ENCODE measurements at regions not wholly inside any gene's neighbourhood (a gene's known extent, or its start where the extent isn't known, plus 50 kb on each side); places are given as distances from the start of the nearest gene placed in this dataset.
"Not testable (repeated sequence)": the region's sequence is repeated elsewhere in the genome, so short reads cannot be mapped to it uniquely, and the experiment has no call there.

DNA sequence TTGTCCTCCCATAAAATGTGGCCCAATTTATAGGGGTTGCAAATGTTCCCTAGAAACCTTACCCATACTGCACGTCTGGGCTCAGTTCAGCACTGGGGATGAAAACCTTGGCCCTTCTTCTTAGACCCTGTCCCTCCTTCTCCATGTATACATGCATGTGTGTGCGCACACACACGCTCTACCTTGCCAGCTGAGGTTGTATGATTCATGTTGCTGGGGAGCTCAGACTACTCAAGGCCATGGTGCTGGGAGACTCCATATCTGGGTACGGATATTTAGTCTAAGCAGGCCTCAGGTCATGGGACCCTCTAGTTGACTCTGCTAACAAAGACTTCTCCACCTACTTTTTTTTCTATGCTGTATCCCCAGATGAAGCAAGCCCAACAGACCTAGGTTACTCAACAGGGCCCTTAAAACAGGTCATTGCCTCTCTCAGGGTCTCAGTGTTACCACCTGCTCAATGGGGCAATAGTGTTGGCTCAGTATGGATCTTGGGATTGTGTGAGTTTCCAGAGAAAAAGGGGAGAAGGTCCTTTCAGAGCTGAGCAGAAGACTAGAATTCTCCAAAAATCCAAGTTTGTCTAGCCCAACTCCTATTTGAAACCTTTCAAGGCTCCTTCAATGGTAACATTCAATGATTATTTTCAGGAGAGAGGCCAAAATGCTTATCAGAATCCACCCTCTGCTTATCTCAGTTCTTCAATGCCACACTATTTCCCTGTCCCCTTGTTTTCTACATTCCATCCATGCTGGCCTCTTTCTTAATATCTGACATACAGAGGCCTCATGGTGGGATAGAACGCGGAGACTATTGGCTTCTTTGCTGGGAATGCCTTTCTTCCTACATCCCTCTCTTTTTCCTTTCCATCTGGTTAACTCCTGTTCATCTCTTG is 123.6 kb upstream of the PITX1 start:
- no peak for DNase-seq (ENCODE audit: low spot score)

DNA sequence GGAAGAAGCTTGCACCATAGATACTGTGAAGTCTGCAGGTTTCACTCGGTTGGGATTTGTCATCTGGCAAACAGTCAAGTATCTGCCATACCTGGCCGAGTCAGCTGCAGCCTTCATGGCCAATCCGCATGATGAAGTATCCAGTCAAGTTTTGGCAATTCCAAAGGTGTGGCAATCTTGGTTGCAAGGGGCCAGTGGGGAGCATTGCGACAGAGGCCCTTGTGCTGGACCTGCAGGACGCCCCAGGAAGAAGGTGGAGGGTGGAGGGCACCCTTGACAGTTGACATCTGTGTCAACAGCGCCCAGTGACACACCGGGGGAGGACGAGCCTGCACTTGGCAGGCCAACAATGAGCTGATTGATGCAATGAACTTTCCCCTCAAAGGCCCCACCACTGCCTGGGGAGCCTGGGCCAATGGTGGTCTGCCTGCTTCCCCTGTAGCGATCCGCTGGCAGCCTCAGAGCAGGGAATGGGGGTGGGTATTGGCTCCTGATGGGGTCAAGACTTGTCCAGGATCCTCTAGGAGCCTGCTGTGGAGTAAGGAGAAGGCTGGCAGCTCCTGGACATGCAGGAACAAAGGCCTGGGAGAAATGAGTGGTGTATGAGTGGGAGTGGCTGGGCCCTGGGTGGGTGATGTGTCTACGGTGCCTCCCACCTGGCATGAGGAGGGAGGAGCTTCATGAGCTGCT is 122.8 kb upstream of the PITX1 start:
- DNase-seq (ENCODE audit: low spot score) = no peak

DNA sequence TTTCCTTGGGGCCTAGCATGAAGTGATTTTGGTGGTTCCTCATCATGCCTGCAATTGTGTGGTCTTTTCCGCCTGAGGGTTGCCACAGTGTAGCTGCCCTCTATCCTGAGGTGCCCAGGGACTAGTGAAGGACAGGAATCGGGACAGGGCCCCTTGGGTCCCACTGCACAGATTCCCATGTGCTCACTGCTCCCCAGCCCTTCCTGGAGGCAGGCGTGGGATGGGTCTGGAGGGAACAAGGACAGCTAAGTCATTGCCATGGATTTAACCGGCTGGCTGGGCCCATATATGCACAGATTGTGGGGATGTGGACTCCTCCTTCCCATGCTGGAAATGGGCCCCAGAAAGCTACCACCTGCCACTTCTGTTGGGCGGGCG is 122.3 kb upstream of the PITX1 start:
- DNase-seq (ENCODE audit: low spot score) = no peak

DNA sequence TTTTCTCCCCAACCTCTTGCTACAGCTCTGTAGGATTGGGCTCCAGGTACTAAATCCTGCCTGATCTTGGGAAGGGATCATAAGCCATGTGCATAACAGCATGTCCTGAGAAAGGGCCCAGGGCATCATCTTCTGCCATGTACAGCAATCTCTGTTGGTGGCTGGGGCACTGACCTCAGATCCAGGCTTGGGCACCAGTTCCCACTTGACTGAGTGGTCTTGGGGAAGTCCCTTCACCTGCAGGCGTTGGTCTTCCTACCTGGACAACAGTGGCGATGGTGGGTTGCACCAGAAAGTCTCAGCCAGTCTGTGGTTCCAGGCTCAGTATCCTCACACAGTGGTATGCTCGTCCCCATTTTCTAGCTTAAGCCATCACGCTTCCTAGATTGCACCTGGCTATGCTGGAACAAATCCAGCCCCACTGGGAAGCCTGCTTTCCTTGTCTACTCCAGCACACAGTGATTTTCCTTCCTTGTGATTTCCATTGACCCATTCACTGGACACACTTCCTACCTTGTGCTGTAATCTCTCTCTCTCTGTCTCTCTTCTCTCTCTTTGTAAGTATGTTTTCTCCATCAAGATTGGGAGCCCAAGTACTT is 121.7 kb upstream of the PITX1 start:
- DNase-seq (ENCODE audit: low spot score) = no peak

DNA sequence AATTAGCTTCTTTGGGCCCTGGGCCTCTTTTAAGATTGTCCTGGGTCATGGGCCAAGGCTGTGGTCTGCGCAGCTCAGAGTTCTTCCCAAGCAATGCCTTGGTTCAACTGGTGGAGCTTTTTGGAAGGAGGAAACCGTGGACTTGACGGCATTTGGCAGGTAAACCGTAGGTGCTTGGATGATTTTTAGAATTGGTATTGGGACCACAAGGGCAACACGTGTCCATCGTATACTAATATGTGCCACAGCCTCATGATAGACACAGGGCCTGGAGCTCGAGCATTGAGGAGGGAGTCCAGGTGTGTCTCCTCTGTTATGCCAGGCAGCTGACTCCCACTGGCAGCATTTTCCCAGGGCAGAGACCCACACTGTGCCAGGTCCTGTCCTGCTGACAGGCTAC is 120.9 kb upstream of the PITX1 start:
- no peak for DNase-seq (ENCODE audit: low spot score)

DNA sequence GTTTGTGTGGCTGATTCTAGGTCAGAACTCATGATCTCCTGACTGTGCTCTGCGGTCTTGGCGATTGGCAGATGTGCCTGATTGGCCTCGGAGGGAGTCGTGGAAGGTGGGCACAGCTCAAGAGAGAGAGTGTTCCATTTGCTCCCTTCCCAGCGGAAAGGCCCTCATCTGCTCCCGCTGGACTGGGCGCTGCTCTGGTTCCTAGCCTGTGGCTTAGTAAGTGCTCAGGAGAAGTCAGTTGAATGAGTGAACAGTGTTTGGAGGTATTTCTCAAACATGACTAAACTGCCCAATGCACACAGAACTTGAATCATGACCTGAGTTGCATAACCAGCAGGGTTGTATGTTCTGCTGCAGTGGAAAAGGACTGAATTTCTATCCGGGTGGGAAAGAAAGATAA is 120.2 kb upstream of the PITX1 start:
- no peak for DNase-seq (ENCODE audit: low spot score)

DNA sequence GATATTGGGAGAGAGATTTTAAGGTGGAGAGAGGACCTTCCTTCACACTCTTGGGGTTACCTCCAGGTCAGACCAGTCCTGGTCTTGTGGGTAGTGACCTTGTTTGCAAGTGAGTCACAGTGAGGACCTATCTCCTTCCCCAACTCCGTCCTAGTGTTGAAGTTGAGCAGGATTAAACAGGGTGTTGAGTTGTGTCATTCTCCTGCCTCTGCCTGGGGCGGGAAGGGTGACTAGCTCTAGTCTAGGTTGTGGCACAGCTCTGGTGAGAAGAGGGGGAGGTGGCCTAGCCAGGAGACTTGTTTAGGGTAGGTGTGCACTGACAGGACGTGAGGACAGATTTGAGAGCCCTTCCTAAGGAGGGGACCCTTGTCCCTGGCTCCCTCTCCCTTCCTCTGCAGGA is 119.6 kb upstream of the PITX1 start:
- DNase-seq (ENCODE audit: low spot score) = no peak

DNA sequence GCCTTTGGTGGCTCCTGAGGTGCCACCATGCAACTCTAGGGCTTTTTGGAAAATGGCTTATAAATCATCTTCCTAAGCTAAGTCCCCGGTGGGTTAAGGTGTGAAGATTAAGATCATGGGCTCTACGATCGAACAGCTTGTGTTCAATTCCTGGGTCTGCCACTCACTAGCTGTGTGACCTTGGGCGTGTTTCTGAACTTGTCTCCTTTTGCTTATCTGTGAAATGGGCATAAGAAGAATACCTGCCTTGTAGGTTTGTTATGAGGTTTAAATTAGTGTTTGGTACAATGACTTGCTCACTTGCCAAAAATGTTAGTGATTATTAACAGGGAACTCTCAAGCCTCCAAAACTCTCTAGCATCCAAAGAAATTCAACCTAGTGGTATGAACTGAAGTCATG is 119.2 kb upstream of the PITX1 start:
- no peak for DNase-seq (ENCODE audit: low spot score)

DNA sequence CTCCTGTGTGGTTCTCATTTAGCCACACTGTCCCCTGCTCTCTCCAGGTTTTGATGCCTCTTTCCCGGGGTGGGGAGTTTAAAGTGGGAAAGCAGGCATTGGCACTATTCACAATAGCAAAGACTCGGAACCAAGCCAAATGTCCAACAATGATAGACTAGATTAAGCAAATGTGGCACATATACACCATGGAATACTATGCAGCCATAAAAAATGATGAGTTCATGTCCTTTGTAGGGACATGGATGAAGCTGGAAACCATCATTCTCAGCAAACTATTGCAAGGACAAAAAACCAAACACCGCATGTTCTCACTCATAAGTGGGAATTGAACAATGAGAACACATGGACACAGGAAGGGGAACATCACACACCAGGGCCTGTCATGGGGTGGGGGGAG is 117.6 kb upstream of the PITX1 start:
- not testable (repeated sequence) for DNase-seq (ENCODE audit: low spot score)

DNA sequence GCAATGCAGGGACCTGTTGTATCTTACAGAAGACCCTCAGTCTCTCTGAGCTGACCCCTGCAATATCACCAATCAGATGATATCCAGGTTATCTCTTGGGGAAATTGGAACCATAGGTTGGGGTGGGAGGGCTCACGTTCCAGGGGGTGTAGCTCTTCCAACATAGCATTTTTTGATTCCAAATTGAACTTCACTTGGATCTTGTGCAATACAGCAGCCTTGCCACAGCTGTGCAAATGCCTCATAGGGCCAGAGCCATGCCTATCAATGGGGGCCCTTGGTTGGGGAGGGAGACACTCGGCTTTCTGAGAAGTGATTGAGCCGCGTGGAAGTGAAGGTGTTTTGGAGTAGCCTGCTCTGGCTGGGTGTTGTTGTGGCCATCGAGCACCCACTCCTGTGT is 117.2 kb upstream of the PITX1 start:
- no peak for DNase-seq (ENCODE audit: low spot score)

DNA sequence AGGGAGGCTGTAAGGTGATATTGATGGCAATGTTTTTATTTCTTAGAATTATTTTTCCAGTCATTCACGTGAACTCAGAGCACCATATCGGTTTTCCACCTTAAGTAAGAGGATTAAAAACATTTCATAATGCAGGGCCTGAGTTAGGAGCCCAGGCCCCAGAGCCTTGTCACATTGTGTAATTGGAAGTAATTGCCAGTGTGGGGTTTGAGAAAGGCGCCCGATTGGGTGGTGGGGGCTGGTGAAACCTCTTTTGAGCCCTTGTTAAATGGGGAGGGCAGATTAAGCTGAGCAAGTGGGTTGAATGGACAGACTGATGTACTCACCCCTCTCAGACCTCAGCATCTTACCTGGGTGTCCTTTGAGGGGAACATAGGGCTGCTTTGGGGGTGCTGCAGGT is 116.7 kb upstream of the PITX1 start:
- peak; percentile 80 for DNase-seq (ENCODE audit: low spot score)

DNA sequence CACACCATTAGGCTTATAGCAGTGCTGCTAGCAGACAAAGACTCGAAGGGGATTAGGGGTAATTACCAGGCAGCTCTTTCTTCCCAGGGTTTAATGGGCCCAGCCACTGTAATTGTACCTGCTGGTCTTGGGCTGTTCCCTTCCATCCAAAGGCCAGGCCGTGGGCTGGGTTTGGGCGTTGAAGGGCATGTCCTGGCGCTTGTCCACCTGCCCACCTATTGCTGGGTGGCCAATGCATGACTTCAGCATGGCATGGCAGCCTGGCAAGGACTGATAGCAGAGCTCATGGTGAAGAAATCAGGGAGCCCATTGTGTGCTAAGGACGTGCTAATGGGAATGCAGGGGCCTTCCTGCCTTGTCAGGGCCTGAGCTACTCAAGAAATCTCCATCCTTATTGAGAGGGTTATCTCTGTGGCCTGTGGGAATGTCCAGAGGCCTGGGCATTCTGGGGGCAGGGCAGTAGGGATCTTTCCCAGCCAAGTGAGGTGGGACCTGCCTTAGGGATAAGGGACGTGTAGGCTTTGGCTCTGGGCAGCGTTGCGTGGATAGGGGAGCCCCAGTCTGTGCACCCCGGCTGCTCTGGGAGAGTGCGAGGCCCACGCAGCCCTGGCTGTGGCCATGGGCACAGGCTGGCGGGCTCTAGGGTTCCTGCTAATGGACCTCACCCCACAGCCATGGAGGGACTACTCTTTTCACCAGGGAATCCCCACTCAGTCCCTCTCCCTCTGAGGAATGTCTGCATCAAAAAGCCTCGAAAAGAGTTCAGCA is 116.1 kb upstream of the PITX1 start:
- DNase-seq (ENCODE audit: low spot score) = peak; percentile 74

DNA sequence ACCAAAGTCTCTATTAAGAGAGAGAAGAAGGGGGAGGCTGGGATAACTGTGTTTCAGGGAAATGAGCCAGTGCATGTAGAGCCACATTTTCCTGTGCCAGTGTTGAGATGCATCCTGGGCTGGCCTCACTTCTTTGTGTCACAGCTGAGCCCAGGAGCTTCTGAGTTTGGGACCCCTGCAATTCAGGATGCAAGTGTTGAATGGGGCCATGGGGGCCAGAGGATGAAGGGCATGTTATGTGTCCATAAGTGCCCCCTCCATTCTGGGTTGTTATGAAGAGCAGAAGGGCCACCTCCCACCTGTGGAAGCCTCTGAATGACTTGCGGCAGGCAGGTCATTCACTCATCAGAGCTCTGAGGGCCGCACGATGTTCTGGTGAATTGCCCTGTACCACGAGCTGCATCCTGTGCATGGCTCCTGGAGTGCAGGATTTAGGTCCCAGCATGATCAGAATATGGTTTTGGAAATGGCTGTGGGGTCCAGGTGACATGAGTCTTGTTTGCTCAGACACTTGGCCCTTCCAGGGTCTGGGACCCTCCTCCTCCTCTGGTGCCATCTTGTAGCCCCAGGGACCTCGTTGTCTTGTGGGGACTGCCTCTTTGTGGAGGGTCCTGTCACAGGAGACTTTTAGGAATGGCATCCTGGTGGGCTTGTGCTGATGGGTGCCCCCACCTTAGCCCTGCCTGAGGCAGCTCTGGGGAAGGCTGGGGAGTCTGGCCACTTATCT is 115.4 kb upstream of the PITX1 start:
- no peak for DNase-seq (ENCODE audit: low spot score)

DNA sequence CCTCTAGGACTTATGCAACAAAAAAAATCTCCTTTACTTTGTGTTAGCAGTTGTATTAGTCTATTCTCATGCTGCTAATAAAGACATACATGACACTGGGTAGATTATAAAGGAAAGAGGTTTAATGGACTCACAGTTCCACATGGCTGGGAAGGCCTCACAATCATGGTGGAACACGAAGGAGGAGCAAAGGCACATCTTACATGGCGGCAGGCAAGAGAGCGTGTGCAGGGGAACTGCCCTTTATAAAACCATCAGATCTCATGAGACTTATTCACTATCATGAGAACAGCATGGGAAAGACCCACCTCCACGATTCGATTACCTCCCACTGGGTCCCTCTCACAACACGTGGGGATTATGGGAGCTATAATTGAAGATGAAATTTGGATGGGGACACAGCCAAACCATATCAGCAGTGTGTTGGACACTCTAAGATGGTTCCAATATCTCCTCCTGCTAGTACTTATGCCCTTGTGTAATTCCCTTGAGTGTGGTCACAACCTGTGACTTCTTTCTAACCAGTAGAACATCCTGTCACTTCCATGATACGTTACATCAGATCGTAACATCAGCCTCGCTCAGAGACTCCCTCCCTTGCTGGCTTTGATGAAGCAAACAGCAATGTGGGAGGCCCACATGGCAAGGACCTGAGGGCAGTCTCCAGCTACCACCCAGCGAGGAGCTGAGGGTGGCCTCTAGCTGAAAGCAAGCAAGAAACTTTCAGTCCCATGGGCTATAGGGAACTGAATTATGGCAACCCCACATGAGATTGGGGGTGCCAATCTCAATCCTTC is 113.5 kb upstream of the PITX1 start:
- no peak for DNase-seq (ENCODE audit: low spot score)

DNA sequence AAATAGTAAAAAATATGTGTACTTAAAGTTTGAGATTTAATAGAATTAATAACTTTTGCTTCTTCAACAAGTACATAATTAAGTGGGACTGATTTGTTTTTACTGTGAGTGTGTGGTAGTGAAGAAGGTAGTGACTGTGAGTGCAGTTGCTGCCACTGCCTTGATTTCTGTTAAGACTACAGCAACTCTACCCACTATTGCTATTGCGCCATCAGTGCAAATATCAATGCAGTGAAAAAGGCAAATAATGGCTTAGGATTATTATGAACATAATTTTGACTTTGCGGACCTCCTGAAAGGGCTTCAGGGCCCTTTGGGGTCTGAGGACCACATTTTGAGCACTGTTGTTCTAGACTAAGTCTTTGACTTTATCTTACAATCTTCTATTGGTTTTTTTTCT is 112.0 kb upstream of the PITX1 start:
- no peak for DNase-seq (ENCODE audit: low spot score)

DNA sequence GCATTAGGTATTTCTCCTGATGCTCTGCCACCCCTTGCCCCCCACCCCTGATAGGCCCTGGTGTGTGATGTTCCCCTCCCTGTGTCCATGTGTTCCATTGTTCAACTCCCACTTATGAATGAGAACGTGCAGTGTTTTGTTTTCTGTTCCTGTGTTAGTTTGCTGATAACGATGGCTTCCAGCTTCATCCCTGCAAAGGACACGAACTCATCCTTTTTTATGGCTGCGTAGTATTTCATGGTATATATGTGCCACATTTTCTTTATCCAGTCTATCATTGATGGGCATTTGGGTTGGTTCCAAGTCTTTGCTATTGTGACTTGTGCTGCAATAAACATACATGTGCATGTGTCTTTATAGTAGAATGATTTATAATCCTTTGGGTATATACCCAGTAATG is 109.7 kb upstream of the PITX1 start:
- DNase-seq (ENCODE audit: low spot score) = not testable (repeated sequence)

DNA sequence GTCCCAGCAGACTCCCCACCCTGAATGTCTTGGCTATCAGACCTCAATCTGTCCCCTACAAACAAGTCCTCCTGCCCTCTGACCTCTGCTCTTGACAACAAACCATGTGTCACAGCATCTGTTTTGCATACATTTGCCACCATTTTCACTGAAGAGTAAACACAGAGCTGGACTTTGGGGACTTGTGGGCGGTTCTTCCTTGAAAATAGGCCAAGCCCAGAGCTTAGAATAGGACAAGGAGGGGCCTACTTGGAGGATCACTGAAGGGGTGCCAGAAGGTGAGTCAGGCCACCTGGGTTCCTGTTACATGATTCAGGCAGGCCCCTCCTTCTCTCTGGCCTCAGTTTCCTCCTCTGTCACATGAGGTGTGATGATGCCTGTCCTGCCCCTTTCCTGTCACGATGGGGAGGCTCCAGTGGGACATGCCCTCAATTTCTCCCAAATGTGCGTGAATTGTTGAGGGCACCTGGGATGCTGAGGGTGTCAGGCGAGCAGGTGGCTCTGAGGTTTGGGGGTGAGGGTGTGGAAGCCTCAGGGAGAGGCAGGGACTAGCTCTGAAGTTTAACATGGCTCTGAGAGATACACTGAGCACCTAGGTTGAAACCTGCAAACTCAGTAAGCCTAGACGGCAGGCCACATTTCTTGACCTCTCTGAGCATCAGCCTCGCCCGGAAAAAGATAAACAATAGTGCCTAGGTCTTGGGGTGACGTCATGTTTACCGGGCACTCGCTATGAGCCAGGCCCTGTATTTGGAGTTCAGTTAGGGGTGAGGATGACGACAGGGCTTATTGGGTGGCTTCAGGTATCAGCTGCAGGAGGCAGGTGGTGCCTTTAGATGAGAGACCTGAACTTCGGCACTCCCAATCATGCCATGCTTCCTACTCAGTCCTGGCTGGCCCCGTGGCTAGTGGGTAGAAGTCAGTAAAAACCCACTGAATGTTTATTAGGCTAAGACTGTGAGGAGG is 107.6 kb upstream of the PITX1 start:
- no peak for DNase-seq (ENCODE audit: low spot score)

DNA sequence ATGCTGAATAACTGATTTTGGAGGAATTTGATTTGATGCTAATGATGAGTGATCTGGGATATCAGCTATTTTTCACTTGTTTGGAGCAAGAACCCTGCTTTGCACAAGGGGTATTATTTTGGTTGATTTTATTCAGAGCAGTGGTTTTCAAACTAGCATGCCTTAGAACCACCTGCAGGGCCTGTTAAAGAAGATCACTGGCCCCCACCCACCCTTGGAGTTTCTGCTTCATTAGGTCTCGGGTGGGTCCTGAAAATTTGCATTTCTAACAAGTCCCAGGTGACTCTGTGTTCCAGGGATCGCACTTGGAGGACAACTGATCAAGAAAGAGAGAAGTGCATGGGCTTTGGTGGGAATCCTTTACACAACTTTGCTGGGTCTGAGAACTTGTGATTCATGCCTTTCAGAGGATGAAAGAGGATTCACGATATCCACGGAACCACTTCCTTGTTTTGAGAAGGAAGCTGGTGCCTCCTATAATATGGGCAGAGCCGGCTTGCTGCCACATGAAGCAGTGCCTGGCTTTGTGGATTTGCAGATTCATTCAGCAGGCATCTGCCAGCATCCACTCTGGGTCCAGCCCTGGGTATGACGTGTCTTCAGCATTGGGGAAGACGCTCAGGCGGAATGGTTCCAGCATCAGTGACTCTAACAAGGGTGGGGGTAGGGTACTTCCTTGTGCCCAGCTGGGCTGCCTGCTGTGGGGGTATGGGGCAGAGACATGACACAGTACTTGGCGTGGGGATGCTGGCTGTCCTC is 106.6 kb upstream of the PITX1 start:
- no peak for DNase-seq (ENCODE audit: low spot score)
